Right cardiac atrium (tissue), 5 donors: ENCODE measurements at regions not wholly inside any gene's neighbourhood (a gene's known extent, or its start where the extent isn't known, plus 50 kb on each side); places are given as distances from the start of the nearest gene placed in this dataset.

ENCODE experiments used
- ATAC-seq, 2 donors: fragments of 200-7000 bp; cut with Tn5 transposase; one replicate each; pipeline versions ENCODE4 v1.8.0 to v1.9.1; 2020; ENCODE audit warnings: moderate library complexity in 2 of 2, mild to moderate bottlenecking in 1 of 2
- DNase-seq, 3 donors: peaks; one replicate each; pipeline ENCODE4 v3.0.0-alpha.2; 2020
- H3K27ac ChIP-seq: one replicate; pipeline ENCODE4 v1.5.1; 2013; ENCODE audit warnings: mild to moderate bottlenecking, low read length, control low read depth, moderate library complexity
- H3K27me3 ChIP-seq: one replicate; pipeline ENCODE4 v1.6.1; 2013; ENCODE audit not compliant: control insufficient read depth, insufficient read depth
- H3K4me1 ChIP-seq: one replicate; pipeline ENCODE4 v1.6.1; 2013; ENCODE audit warnings: low read length; ENCODE audit not compliant: control insufficient read depth, insufficient read depth
- H3K4me3 ChIP-seq: one replicate; pipeline ENCODE4 v1.5.1; 2013; ENCODE audit warnings: low read length, control low read depth
- H3K9me3 ChIP-seq: one replicate; pipeline ENCODE4 v1.6.1; 2013; ENCODE audit warnings: low read length; ENCODE audit not compliant: control insufficient read depth
- WGBS: extraction: QIAGEN DNeasy Blood & Tissue Kit; methylation state at CpG from one replicate; pipeline ENCODE4 v1.1.7; 2013; 5-methylcytosine and 5-hydroxymethylcytosine counted together
- intact Hi-C, 4 donors: fragments of 100-400 bp; cut with DNase I; formaldehyde crosslinking; loops; one replicate each; pipeline versions ENCODE4 v1.11.0 to v1.14.0; 2022 to 2023
- donor health status: healthy with polysubstance abuse.
- donor health status: DM: no; HTN: yes; CAD: no.
- donor health status: DM: no; HTN: no; CAD: no.
- donor health status: DM: no; HTN: yes; CAD: no; lungs with severe emphysema.
- donor health status: DM: yes; HTN: yes; CAD: no.

GRCh38 chr1:47578026-47578720, 140.3 kb downstream of the FOXD2 start:
- peak in 2 of 3 donors; percentile 44 to 69 for DNase-seq
- WGBS, result 37% methylated on average over 19 of the region's 19 CpGs

DNA sequence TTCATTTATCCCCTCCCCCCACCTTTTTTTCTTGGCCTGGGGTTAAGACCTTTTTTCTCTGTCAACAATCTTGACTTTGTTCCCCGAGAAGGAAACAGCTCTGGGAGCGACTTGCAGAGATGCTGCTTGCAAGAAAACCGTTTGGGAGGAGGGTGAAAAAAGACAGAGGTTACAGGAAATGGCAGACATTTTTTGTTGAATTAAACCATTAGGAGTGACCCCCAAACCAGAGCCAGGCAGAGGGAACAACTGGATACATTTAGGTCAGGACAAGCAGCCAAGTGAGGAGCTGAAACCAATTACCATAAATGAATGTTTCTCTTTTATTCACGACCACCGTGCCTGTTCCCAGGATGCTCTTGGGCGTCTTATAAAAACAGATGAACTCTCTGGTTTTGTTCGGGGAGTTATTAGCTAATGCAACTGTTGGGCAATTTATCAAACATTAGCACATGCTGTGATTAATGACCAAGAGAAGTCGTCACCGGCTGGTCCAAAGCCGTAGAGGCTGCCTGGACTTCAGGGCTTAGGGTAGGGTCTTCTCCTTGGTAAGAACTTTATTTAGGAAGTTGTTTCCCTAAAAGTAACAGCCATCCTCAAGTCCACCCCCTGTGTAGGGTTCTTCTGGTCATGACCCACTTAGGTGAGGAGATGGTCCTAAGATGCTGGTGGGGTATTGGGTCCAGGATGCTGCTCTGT, 141.0 kb downstream of the FOXD2 start:
- ATAC-seq (peak in 1 of 2 donors; percentile 10), DNase-seq (no peak)
- intact Hi-C loops, result no loop called here
- H3K9me3 ChIP-seq, result no peaks in the 10 kb centered on the region
- WGBS, result 44% methylated on average over 10 of the region's 10 CpGs
- H3K27me3 ChIP-seq, result no peaks in the 10 kb centered on the region
- peaks cover 4% of the 10 kb centered on the region for H3K4me1 ChIP-seq
- no peak overlapping the region for H3K4me3 ChIP-seq
- H3K27ac ChIP-seq, result no peak overlapping the region

More at GRCh38 chr1:47578026-47578720, 140.3 kb downstream of the FOXD2 start:
- H3K27me3 ChIP-seq, result no peaks in the 10 kb centered on the region
- no peak overlapping the region for H3K4me3 ChIP-seq
- H3K27ac ChIP-seq, result no peak overlapping the region
- peak; percentile 58 to 87 for ATAC-seq
- H3K4me1 ChIP-seq, result peaks cover 4% of the 10 kb centered on the region
- intact Hi-C loops, result no loop called here
- H3K9me3 ChIP-seq, result no peaks in the 10 kb centered on the region

- 79% methylated on average over 2 of the region's 2 CpGs for WGBS
- Histone ChIP-seq H3K4me3 (no peak overlapping the region), H3K27me3 (no peaks in the 10 kb centered on the region), H3K27ac (no peak overlapping the region), H3K9me3 (no peaks in the 10 kb centered on the region), H3K4me1 (peaks cover 4% of the 10 kb centered on the region)
- intact Hi-C loops, result no loop called here
- DNase-seq (no peak), ATAC-seq (no peak)
Measured at GRCh38 chr1:47579809-47580208, 142.0 kb downstream of the FOXD2 start.

DNA sequence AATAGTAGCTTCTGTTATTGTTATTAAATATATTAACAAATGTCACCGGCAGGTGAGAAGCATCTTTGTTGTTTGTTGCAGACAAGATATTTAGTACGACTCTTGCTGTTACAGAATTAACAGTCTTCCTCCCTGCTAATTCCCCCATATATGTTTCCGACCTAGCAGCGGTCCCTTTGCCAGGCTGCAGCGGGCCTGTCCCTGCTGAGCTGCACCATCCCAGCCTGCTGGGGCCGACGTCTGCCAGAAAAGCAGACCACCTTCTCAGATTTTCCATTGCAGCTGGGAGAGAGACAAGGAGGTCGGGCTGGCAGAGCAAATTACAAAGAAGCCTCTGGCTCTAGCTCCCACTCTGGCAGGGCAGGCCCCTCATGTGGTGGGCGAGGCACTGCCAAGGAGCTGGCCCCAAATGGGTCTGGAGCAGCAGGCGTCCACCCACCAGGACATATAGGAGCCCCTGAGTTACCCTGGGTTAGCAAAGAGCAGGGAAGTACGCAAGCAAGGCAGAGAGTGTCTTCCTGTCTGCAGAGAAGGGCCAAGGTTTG, 142.7 kb downstream of the FOXD2 start:
- WGBS, result 82% methylated on average over 11 of the region's 11 CpGs
- peaks cover 4% of the 10 kb centered on the region for H3K4me1 ChIP-seq
- ATAC-seq, result no peak
- no peak for DNase-seq
- no peak overlapping the region for H3K4me3 ChIP-seq
- no peaks in the 10 kb centered on the region for H3K9me3 ChIP-seq
- H3K27ac ChIP-seq, result no peak overlapping the region
- intact Hi-C loops, result no loop called here
- H3K27me3 ChIP-seq, result no peaks in the 10 kb centered on the region

GRCh38 chr1:47582891-47583608, 145.2 kb downstream of the FOXD2 start:
- 51% methylated on average over 8 of the region's 8 CpGs for WGBS
- Histone ChIP-seq H3K9me3 (no peaks in the 10 kb centered on the region), H3K27ac (no peak overlapping the region), H3K4me1 (peaks cover 4% of the 10 kb centered on the region), H3K27me3 (no peaks in the 10 kb centered on the region), H3K4me3 (no peak overlapping the region)
- ATAC-seq (no peak), DNase-seq (no peak)
- intact Hi-C loops, result no loop called here

DNA sequence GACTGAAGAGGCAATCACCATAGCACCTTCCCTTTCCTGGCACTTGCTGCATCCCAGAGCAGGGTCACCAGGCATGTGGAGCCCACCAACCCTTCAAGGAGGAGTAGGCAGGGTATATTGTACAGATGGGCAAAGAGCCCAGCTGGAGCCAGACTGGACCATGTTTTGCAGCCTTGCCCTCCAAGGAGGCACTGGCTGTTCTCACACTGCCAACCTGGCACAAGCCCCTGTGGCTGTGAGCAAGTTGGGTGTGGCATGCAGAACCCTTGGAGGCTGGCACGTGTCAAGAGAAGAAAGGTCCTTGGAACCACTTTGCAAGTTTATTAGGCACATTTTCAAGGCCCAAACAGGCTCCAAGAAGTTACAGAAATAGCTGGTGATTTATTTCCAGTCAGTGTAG, 146.4 kb downstream of the FOXD2 start:
- intact Hi-C loops, result no loop called here
- DNase-seq (no peak), ATAC-seq (no peak)
- Histone ChIP-seq H3K9me3 (no peaks in the 10 kb centered on the region), H3K27me3 (no peaks in the 10 kb centered on the region), H3K4me1 (peaks cover 3% of the 10 kb centered on the region), H3K4me3 (no peak overlapping the region), H3K27ac (no peak overlapping the region)
- WGBS, result 66% methylated on average over 1 of the region's 1 CpG

- no peak overlapping the region for H3K27ac ChIP-seq
- H3K27me3 ChIP-seq, result no peaks in the 10 kb centered on the region
- H3K4me1 ChIP-seq, result peaks cover 3% of the 10 kb centered on the region
- H3K9me3 ChIP-seq, result no peaks in the 10 kb centered on the region
- H3K4me3 ChIP-seq, result no peak overlapping the region
- ATAC-seq (no peak), DNase-seq (no peak)
- 63% methylated on average over 9 of the region's 9 CpGs for WGBS
- intact Hi-C loops, result no loop called here
Measured at GRCh38 chr1:47585141-47585902, 147.5 kb downstream of the FOXD2 start.

GRCh38 chr1:47587891-47588582, 150.2 kb downstream of the FOXD2 start:
- peak in 2 of 3 donors; percentile 23 to 61 for DNase-seq
- no peaks in the 10 kb centered on the region for H3K27me3 ChIP-seq
- peaks cover 3% of the 10 kb centered on the region for H3K4me1 ChIP-seq
- peak; percentile 45 to 84 for ATAC-seq
- 39% methylated on average over 8 of the region's 8 CpGs for WGBS
- no peak overlapping the region for H3K27ac ChIP-seq
- H3K9me3 ChIP-seq, result no peaks in the 10 kb centered on the region
- H3K4me3 ChIP-seq, result no peak overlapping the region
- intact Hi-C loops, result no loop called here

GRCh38 chr1:47590523-47591225, 152.8 kb downstream of the FOXD2 start:
- ATAC-seq (no peak), DNase-seq (no peak)
- intact Hi-C loops, result no loop called here
- Histone ChIP-seq H3K27ac (no peak overlapping the region), H3K4me1 (peaks cover 3% of the 10 kb centered on the region), H3K27me3 (no peaks in the 10 kb centered on the region), H3K4me3 (no peak overlapping the region), H3K9me3 (no peaks in the 10 kb centered on the region)
- 82% methylated on average over 8 of the region's 8 CpGs for WGBS

GRCh38 chr1:47591801-47592200, 154.0 kb downstream of the FOXD2 start:
- peaks cover 3% of the 10 kb centered on the region for H3K4me1 ChIP-seq
- no peaks in the 10 kb centered on the region for H3K9me3 ChIP-seq
- no peaks in the 10 kb centered on the region for H3K27me3 ChIP-seq
- H3K27ac ChIP-seq, result no peak overlapping the region
- H3K4me3 ChIP-seq, result no peak overlapping the region
- ATAC-seq (no peak), DNase-seq (no peak)
- intact Hi-C loops, result no loop called here
- WGBS, result 97% methylated on average over 7 of the region's 7 CpGs
